ENCODE measurements at regions not wholly inside any gene's neighbourhood (a gene's known extent, or its start where the extent isn't known, plus 50 kb on each side); places are given as distances from the start of the nearest gene placed in this dataset.

DNA sequence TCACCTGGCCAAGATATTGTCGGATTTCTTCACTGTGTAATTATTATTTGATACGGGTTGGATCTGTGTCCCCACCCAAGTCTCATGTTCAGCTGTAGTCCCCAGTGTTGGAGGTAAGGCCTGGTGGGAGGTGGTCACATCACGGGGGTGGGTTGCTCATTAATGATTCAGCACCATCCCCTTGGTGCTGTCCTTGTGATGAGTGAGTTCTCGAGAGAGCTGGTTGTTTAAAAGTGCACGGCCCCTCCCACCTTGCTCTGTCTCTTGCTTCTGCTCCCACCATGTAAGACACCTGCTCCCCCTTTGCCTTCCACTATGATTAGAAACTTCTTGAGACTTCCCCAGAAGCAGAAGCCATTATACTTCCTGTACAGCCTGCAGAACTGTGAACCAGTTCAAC lies 173.9 kb upstream of the PMEPA1 start:
- H3K4me3 ChIP-seq: no peak overlapping the region
- H3K27ac ChIP-seq: no peak overlapping the region
- 74 to 81% (median 76%) methylated on average over 5 of the region's 5 CpGs for WGBS, 4 donors
- TF ChIP-seq, protein P1, sequence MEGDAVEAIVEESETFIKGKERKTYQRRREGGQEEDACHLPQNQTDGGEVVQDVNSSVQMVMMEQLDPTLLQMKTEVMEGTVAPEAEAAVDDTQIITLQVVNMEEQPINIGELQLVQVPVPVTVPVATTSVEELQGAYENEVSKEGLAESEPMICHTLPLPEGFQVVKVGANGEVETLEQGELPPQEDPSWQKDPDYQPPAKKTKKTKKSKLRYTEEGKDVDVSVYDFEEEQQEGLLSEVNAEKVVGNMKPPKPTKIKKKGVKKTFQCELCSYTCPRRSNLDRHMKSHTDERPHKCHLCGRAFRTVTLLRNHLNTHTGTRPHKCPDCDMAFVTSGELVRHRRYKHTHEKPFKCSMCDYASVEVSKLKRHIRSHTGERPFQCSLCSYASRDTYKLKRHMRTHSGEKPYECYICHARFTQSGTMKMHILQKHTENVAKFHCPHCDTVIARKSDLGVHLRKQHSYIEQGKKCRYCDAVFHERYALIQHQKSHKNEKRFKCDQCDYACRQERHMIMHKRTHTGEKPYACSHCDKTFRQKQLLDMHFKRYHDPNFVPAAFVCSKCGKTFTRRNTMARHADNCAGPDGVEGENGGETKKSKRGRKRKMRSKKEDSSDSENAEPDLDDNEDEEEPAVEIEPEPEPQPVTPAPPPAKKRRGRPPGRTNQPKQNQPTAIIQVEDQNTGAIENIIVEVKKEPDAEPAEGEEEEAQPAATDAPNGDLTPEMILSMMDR (IDR thresholded peaks at IDR 0.05): no peak
- TF ChIP-seq POLR2A (IDR thresholded peaks at IDR 0.05): no peak
- intact Hi-C loops (cut with DNase I): no loop called here
- no peaks in the 10 kb centered on the region for H3K4me1 ChIP-seq (replicated peaks in 1 of 2)
- H3K36me3 ChIP-seq (replicated peaks in 1 of 2): no peaks in the 10 kb centered on the region
- no peaks in the 10 kb centered on the region for H3K27me3 ChIP-seq
- peak in 2 of 7 donors; percentile 5 to 15 for DNase-seq
- no peaks in the 10 kb centered on the region for H3K9me3 ChIP-seq (replicated peaks in 1 of 3)

DNA sequence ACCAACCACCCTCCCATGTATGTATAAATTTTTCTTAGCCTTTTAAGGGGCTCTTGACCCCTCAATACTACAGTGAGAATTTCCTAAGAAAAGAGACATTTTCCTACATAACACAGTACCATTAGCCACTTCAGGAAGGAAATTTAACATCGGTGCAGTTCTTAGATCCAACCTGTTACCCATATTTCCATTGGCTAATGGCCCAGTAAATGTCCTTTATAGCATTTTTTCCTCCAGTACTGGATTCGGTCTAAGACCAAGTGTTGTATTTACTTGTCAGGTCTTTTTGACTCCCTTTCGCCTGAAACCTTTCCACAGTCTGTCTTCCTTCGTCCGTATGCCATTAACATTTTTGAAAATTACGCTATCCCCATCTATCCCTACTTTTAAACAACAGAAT lies 173.4 kb upstream of the PMEPA1 start:
- Histone ChIP-seq H3K27ac (no peak overlapping the region), H3K4me3 (no peak overlapping the region), H3K36me3 (replicated peaks in 1 of 2) (no peaks in the 10 kb centered on the region), H3K9me3 (replicated peaks in 1 of 3) (no peaks in the 10 kb centered on the region), H3K27me3 (no peaks in the 10 kb centered on the region), H3K4me1 (replicated peaks in 1 of 2) (no peaks in the 10 kb centered on the region)
- intact Hi-C loops (cut with DNase I): no loop called here
- no peak for TF ChIP-seq POLR2A (IDR thresholded peaks at IDR 0.05)
- TF ChIP-seq, protein P1 (IDR thresholded peaks at IDR 0.05): no peak
- 78 to 82% (median 80%) methylated on average over 6 of the region's 6 CpGs for WGBS, 4 donors
- DNase-seq: no peak

DNA sequence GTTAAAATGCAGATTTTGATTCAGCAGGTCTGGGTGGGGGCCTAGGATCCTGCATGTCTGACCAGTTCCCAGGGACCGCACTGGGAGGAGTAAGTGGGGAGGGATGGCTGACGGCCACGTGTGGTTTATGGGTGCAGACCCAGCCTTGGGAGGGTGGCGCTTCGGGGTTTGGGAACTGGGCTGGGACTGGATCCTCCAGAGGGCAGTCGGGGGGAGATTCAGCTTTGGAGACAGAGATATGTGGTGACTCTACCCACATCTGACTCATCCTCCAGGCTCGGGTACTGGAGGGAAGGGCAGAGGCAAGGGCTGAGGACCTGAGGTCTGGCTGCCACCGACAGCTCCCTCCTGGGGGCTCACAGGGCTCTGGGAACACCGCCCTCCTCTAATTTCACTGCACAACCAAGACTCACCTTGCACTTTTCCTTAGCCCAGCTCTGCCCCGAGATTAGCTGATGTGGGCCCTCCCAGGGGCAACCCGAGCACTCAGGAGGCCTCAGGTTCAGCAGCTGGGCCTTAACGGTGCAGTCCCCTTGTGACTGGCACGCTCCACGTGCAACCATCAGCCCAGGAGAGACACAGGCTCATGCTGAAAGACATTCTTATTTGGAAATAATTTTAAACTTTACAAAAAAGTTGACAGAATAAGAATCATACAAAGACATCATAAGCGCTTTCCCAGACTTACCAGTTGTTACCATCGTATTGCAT lies 172.8 kb upstream of the PMEPA1 start:
- H3K27me3 ChIP-seq: no peaks in the 10 kb centered on the region
- peak in 2 of 7 donors; percentile 7 to 25 for DNase-seq
- H3K36me3 ChIP-seq (replicated peaks in 1 of 2): no peaks in the 10 kb centered on the region
- WGBS, 4 donors: 74 to 81% (median 78%) methylated on average over 14 to 16 of the region's 16 CpGs
- H3K4me3 ChIP-seq: no peak overlapping the region
- H3K4me1 ChIP-seq (replicated peaks in 1 of 2): no peaks in the 10 kb centered on the region
- H3K27ac ChIP-seq: no peak overlapping the region
- no peaks in the 10 kb centered on the region for H3K9me3 ChIP-seq (replicated peaks in 1 of 3)
- TF ChIP-seq, protein P1 (IDR thresholded peaks at IDR 0.05): no peak
- TF ChIP-seq POLR2A (IDR thresholded peaks at IDR 0.05): no peak
- intact Hi-C loops (cut with DNase I): no loop called here

DNA sequence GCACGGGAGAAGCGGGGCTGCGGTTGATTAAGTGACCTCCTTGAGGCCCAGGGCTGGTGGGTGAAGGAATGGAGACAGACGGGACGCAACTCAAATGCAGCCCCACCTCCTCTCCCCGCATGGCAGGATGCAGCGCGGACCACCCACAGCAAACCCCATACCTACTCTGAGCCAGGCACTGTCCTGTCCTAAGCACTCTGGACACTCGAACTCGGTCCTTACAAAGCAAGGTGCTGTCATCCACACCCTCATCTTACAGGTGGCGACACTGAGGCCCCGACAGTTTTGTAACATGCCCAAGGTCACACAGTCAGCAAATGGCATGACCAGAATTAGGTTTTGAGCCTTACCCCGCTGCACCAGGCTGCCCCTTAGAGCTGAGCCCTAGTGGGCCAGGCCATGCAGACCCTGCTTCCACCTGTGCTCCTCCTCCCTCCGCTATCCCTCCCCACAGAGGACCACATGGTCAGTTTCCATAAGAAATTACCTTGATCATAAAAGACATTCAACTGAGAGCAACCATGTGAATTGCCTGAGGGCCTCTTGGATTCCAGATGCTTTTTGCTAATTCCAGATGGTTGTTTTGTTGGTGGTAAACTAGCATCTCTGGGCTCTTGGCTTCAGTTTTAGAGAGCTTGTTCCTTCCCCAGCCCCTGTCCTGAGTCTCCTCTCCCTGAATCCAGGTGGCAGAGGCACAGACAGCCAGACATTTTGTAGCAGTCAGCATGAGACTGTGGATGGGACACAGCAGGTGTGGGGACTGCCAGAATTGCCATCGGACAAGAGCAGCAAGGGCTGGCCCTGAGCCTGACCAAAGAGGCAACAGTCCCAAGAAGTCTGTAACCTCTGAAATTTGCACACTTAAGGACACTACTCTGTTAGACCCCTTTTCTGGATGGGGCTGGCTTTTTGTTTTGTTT lies 171.9 kb upstream of the PMEPA1 start:
- peak in 2 of 7 donors; percentile 8 to 54 for DNase-seq
- no peaks in the 10 kb centered on the region for H3K4me1 ChIP-seq (replicated peaks in 1 of 2)
- H3K27me3 ChIP-seq: no peaks in the 10 kb centered on the region
- intact Hi-C loops (cut with DNase I): no loop called here
- TF ChIP-seq, protein P1 (IDR thresholded peaks at IDR 0.05): no peak
- no peak for TF ChIP-seq POLR2A (IDR thresholded peaks at IDR 0.05)
- H3K27ac ChIP-seq: no peak overlapping the region
- H3K4me3 ChIP-seq: no peak overlapping the region
- H3K36me3 ChIP-seq (replicated peaks in 1 of 2): no peaks in the 10 kb centered on the region
- 68 to 79% (median 72%) methylated on average over 4 to 15 of the region's 15 CpGs for WGBS, 4 donors
- H3K9me3 ChIP-seq (replicated peaks in 1 of 3): no peaks in the 10 kb centered on the region
